Prostate gland (tissue), 2 donors: ENCODE measurements at regions not wholly inside any gene's neighbourhood (a gene's known extent, or its start where the extent isn't known, plus 50 kb on each side); places are given as distances from the start of the nearest gene placed in this dataset.

Source experiments
- DNase-seq: peaks from one replicate; pipeline ENCODE4 v3.0.0-alpha.2; 2019; ENCODE audit warnings: low spot score
- H3K27ac ChIP-seq, 2 donors: fragments of 200-600 bp; sonication (generic); 2 replicates each; pipeline ENCODE4 v1.5.1; 2017 to 2019
- H3K27me3 ChIP-seq: fragments of 200-600 bp; sonication (generic); replicated peaks from 2 replicates; pipeline ENCODE4 v1.5.1; 2019; ENCODE audit not compliant: insufficient read depth
- H3K36me3 ChIP-seq, 2 donors: fragments of 200-600 bp; sonication (generic); 1 replicate in 1 of 2; 2 replicates in 1 of 2; pipeline versions ENCODE4 v1.5.1 to v1.8.1; 2017 to 2019
- H3K4me1 ChIP-seq: fragments of 200-600 bp; sonication (generic); replicated peaks from 2 replicates; pipeline ENCODE4 v1.5.1; 2019
- H3K4me3 ChIP-seq, 2 donors: fragments of 200-600 bp; sonication (generic); 2 replicates each; pipeline ENCODE4 v1.5.1; 2017 to 2019
- H3K9me3 ChIP-seq: fragments of 200-600 bp; sonication (generic); 2 replicates; pipeline ENCODE4 v1.5.1; 2017
- CTCF ChIP-seq, 4 experiments: fragments of 200-600 bp in 2 of 4; fragments of 450-650 bp in 2 of 4; sonication (generic) in 2 of 4; IDR thresholded peaks; 1 replicate in 3 of 4; 2 replicates in 1 of 4; pipeline ENCODE4 v1.5.1; 2016 to 2019; ENCODE audit warnings: antibody characterized with exemption in 4 of 4, mild to moderate bottlenecking in 2 of 4, moderate library complexity in 2 of 4
- POLR2A ChIP-seq: fragments of 450-650 bp; IDR thresholded peaks from one replicate; pipeline ENCODE4 v1.6.1; 2016; ENCODE audit warnings: antibody characterized with exemption, mild to moderate bottlenecking
- POLR2AphosphoS5 ChIP-seq: sonication (generic); formaldehyde crosslinking; IDR thresholded peaks from one replicate; pipeline ENCODE4 v1.6.1; 2017; ENCODE audit warnings: antibody characterized with exemption
- WGBS: methylation state at CpG from one replicate; pipeline ENCODE4 v1.1.5; 2018; 5-methylcytosine and 5-hydroxymethylcytosine counted together
- intact Hi-C: fragments of 100-400 bp; cut with DNase I; formaldehyde crosslinking; loops from one replicate; pipeline ENCODE4 v1.14.2; 2022

GRCh38 chr12:111030800-111031199 is 110.4 kb upstream of the MYL2 start:
- TF ChIP-seq POLR2A (no peak), POLR2AphosphoS5 (no peak), CTCF (IDR thresholded peaks at IDR 0.05) (no peak)
- 73% methylated on average over 5 of the region's 5 CpGs for WGBS
- no peak for DNase-seq
- intact Hi-C loops, result no loop called here
- Histone ChIP-seq H3K9me3 (no peaks in the 10 kb centered on the region), H3K27me3 (no peaks in the 10 kb centered on the region), H3K4me3 (no peak overlapping the region), H3K36me3 (no peaks in the 10 kb centered on the region), H3K27ac (no peak overlapping the region), H3K4me1 (no peaks in the 10 kb centered on the region)

GRCh38 chr12:111029732-111030131 is 109.4 kb upstream of the MYL2 start:
- Histone ChIP-seq H3K4me1 (no peaks in the 10 kb centered on the region), H3K27me3 (no peaks in the 10 kb centered on the region), H3K36me3 (no peaks in the 10 kb centered on the region), H3K9me3 (no peaks in the 10 kb centered on the region), H3K4me3 (no peak overlapping the region), H3K27ac (no peak overlapping the region)
- 69% methylated on average over 5 of the region's 5 CpGs for WGBS
- intact Hi-C loops, result loop anchor here (10.0 kb wide), 1 partner anchor 145 kb away; no protein-coding TSS in a partner anchor
- no peak for DNase-seq
- TF ChIP-seq POLR2A (no peak), CTCF (IDR thresholded peaks at IDR 0.05) (no peak), POLR2AphosphoS5 (no peak)

GRCh38 chr12:111029305-111029704 is 108.9 kb upstream of the MYL2 start:
- intact Hi-C loops, result loop anchor here (10.0 kb wide), 1 partner anchor 145 kb away; no protein-coding TSS in a partner anchor
- WGBS, result 96% methylated on average over 4 of the region's 4 CpGs
- TF ChIP-seq POLR2AphosphoS5, result no peak
- TF ChIP-seq CTCF (IDR thresholded peaks at IDR 0.05), result no peak
- TF ChIP-seq POLR2A, result no peak
- H3K27ac ChIP-seq, result no peak overlapping the region
- H3K4me1 ChIP-seq, result no peaks in the 10 kb centered on the region
- no peak overlapping the region for H3K4me3 ChIP-seq
- H3K9me3 ChIP-seq, result no peaks in the 10 kb centered on the region
- no peak for DNase-seq
- no peaks in the 10 kb centered on the region for H3K36me3 ChIP-seq
- H3K27me3 ChIP-seq, result no peaks in the 10 kb centered on the region

GRCh38 chr12:111028830-111029229 is 108.5 kb upstream of the MYL2 start:
- H3K4me1 ChIP-seq, result no peaks in the 10 kb centered on the region
- H3K9me3 ChIP-seq, result no peaks in the 10 kb centered on the region
- H3K4me3 ChIP-seq, result no peak overlapping the region
- DNase-seq, result no peak
- H3K27ac ChIP-seq, result no peak overlapping the region
- H3K36me3 ChIP-seq, result no peaks in the 10 kb centered on the region
- no peaks in the 10 kb centered on the region for H3K27me3 ChIP-seq
- intact Hi-C loops, result loop anchor here (10.0 kb wide), 1 partner anchor 146 kb away; no protein-coding TSS in a partner anchor
- no peak for TF ChIP-seq CTCF (IDR thresholded peaks at IDR 0.05)
- no peak for TF ChIP-seq POLR2A
- TF ChIP-seq POLR2AphosphoS5, result no peak
- 85% methylated on average over 2 of the region's 2 CpGs for WGBS

- TF ChIP-seq POLR2A (no peak), POLR2AphosphoS5 (no peak)
- Histone ChIP-seq H3K27ac (no peak overlapping the region), H3K9me3 (no peaks in the 10 kb centered on the region), H3K4me3 (no peak overlapping the region), H3K4me1 (no peaks in the 10 kb centered on the region), H3K27me3 (no peaks in the 10 kb centered on the region), H3K36me3 (no peaks in the 10 kb centered on the region)
- no peak for DNase-seq
- 79% methylated on average over 3 of the region's 3 CpGs for WGBS
- intact Hi-C loops, result loop anchor here (10.0 kb wide), 1 partner anchor 147 kb away; no protein-coding TSS in a partner anchor
These were observed 107.1 kb upstream of the MYL2 start for GRCh38 chr12:111027431-111027830.
